ENCODE measurements at regions not wholly inside any gene's neighbourhood (a gene's known extent, or its start where the extent isn't known, plus 50 kb on each side); places are given as distances from the start of the nearest gene placed in this dataset.

GRCh38 chr16:87015021-87015420 is 302.2 kb downstream of the C16orf95 start:
- Histone ChIP-seq H3K9me3 (no peaks in the 10 kb centered on the region), H3K4me1 (ENCODE audit: insufficient read depth) (no peaks in the 10 kb centered on the region), H3K27ac (no peak overlapping the region), H3K27me3 (no peaks in the 10 kb centered on the region), H3K36me3 (no peaks in the 10 kb centered on the region), H3K4me3 (no peak overlapping the region)
- no peak for DNase-seq
- TF ChIP-seq POLR2A (IDR thresholded peaks at IDR 0.05) (no peak), CTCF (IDR thresholded peaks at IDR 0.05) (no peak), EP300 (IDR thresholded peaks at IDR 0.05) (no peak)
- WGBS, 3 donors = 92 to 96% (median 94%) methylated on average over 5 of the region's 5 CpGs
- intact Hi-C loops (cut with DNase I) = no loop called here

DNA sequence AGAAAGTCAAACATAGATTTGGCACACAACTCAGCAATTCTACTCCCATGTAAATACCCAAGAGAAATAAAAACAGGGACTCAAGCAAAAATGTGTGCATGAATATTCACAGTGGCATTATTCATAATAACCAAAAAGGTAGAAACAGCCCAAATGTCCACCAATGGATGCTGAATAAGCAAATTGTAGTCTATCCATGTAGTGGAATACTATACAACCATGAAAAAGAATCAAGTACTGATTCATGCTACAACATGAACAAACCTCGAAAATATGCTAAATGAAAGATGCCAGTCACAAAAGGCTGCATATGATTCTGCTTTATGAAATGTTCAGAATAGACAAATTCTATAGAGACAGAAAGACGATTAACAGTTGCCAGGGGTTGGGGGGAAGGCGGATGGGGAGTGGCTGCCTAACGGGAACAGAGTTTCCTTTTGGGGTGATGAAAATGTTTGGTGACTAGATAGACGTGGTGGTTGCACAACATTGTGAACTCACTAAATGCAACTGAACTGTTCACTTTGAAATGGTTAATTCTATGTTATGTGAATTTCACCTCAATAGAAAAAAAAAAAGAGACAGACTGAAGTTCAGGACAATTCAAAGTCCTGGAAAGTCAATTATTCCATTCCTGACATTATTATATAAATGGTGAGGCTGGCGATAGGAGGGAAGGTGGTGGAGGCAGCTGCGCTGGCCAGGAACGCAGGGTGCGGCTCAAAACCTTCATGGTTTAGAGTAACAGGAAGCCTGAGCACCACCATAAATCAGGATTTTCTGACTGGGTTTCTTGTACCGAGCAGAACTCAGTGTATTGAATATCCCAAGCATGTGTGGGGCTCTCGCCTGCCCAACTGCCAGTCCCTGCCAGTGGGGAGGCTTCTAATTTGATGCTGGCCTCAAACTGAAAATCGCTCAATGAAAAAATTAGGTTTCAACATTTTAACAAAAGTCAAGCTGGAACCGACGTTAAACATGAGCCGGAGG is 300.9 kb downstream of the C16orf95 start:
- WGBS, 3 donors = 78 to 88% (median 82%) methylated on average over 15 of the region's 15 CpGs
- H3K27ac ChIP-seq = no peak overlapping the region
- no peaks in the 10 kb centered on the region for H3K36me3 ChIP-seq
- intact Hi-C loops (cut with DNase I) = no loop called here
- no peaks in the 10 kb centered on the region for H3K9me3 ChIP-seq
- H3K27me3 ChIP-seq = no peaks in the 10 kb centered on the region
- TF ChIP-seq EP300 (IDR thresholded peaks at IDR 0.05) (no peak), POLR2A (IDR thresholded peaks at IDR 0.05) (no peak), CTCF (IDR thresholded peaks at IDR 0.05) (no peak)
- no peak overlapping the region for H3K4me3 ChIP-seq
- no peak for DNase-seq
- no peaks in the 10 kb centered on the region for H3K4me1 ChIP-seq (ENCODE audit: insufficient read depth)

GRCh38 chr16:87017371-87018012 is 299.7 kb downstream of the C16orf95 start:
- H3K36me3 ChIP-seq = no peaks in the 10 kb centered on the region
- DNase-seq = no peak
- intact Hi-C loops (cut with DNase I) = no loop called here
- TF ChIP-seq CTCF (IDR thresholded peaks at IDR 0.05) (no peak), EP300 (IDR thresholded peaks at IDR 0.05) (no peak), POLR2A (IDR thresholded peaks at IDR 0.05) (no peak)
- no peaks in the 10 kb centered on the region for H3K27me3 ChIP-seq
- no peaks in the 10 kb centered on the region for H3K9me3 ChIP-seq
- H3K4me3 ChIP-seq = no peak overlapping the region
- WGBS, 3 donors = 60 to 74% (median 64%) methylated on average over 9 of the region's 9 CpGs
- no peaks in the 10 kb centered on the region for H3K4me1 ChIP-seq (ENCODE audit: insufficient read depth)
- H3K27ac ChIP-seq = no peak overlapping the region

DNA sequence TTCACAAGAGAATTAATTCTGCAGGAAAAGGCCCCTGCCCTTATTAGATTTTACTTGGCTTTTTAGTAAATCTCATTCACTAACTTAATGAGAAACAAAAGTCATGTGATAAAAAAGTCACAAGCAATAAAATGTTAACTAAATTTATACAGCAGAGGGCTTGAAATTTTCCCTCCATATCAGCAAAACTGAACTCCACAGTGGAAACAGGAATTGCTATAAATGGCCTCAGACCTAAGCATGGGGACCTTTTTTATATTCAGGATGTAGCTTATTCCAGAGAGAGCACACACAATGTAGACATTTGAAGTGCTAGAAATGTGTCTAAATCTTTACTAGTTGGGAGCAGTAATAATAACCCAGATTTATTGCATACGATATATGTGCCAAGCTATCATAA is 291.5 kb downstream of the C16orf95 start:
- Histone ChIP-seq H3K27me3 (no peaks in the 10 kb centered on the region), H3K4me1 (ENCODE audit: insufficient read depth) (no peaks in the 10 kb centered on the region), H3K9me3 (no peaks in the 10 kb centered on the region), H3K36me3 (no peaks in the 10 kb centered on the region), H3K4me3 (no peak overlapping the region), H3K27ac (no peak overlapping the region)
- DNase-seq = no peak
- TF ChIP-seq EP300 (IDR thresholded peaks at IDR 0.05) (no peak), CTCF (IDR thresholded peaks at IDR 0.05) (no peak), POLR2A (IDR thresholded peaks at IDR 0.05) (no peak)
- intact Hi-C loops (cut with DNase I) = no loop called here
- 90 to 94% (median 90%) methylated on average over 1 of the region's 1 CpG for WGBS, 3 donors

All from ovary (tissue), 7 donors.